HL-60 (cell line): ENCODE measurements at regions not wholly inside any gene's neighbourhood (a gene's known extent, or its start where the extent isn't known, plus 50 kb on each side); places are given as distances from the start of the nearest gene placed in this dataset.

ENCODE experiments used
- CTCF ChIP-seq: IDR thresholded peaks from one replicate; pipeline ENCODE4 v1.5.1; 2011; ENCODE audit warnings: low read length, control low read depth, inconsistent platforms; ENCODE audit not compliant: insufficient read depth
- GABPA ChIP-seq: IDR thresholded peaks from 2 replicates; pipeline ENCODE4 v1.6.1; 2012; ENCODE audit warnings: low read depth
- POLR2AphosphoS5 ChIP-seq: IDR thresholded peaks from 2 replicates; pipeline ENCODE4 v1.6.1; 2012; ENCODE audit warnings: low read depth
- REST ChIP-seq: IDR thresholded peaks from 2 replicates; pipeline ENCODE4 v1.6.1; 2012; ENCODE audit warnings: low read depth; ENCODE audit not compliant: insufficient replicate concordance
- SPI1 ChIP-seq: IDR thresholded peaks from 2 replicates; pipeline ENCODE4 v1.6.1; 2012; ENCODE audit warnings: low read depth, mild to moderate bottlenecking, borderline replicate concordance

- TF ChIP-seq CTCF, result no peak
- TF ChIP-seq POLR2AphosphoS5, result no peak
- no peak for TF ChIP-seq REST
- TF ChIP-seq GABPA, result no peak
- TF ChIP-seq SPI1, result no peak
These were observed 143.6 kb upstream of the TEX13C start for GRCh38 chrX:125175991-125176584.
